HUES6 (cell line): ENCODE measurements at regions not wholly inside any gene's neighbourhood (a gene's known extent, or its start where the extent isn't known, plus 50 kb on each side); places are given as distances from the start of the nearest gene placed in this dataset.

Experiments used
- H3K27ac ChIP-seq: 2 replicates; pipeline ENCODE4 v1.7.0; 2013; ENCODE audit warnings: low read depth, mild to moderate bottlenecking, low read length, inconsistent platforms
- H3K27me3 ChIP-seq: 2 replicates; pipeline ENCODE4 v1.6.1; 2013; ENCODE audit warnings: low read length; ENCODE audit not compliant: control insufficient read depth, insufficient read depth
- H3K36me3 ChIP-seq: 2 replicates; pipeline ENCODE4 v1.6.1; 2013; ENCODE audit warnings: low read length; ENCODE audit not compliant: control insufficient read depth, insufficient read depth
- H3K4me1 ChIP-seq: 2 replicates; pipeline ENCODE4 v1.6.1; 2013; ENCODE audit warnings: low read length; ENCODE audit not compliant: control insufficient read depth, insufficient read depth
- H3K4me3 ChIP-seq: 2 replicates; pipeline ENCODE4 v1.5.1; 2013; ENCODE audit warnings: low read depth, low read length
- H3K9ac ChIP-seq: one replicate; pipeline ENCODE4 v1.6.1; 2013; ENCODE audit warnings: mild to moderate bottlenecking, low read length
- H3K9me3 ChIP-seq: 2 replicates; pipeline ENCODE4 v1.6.1; 2013; ENCODE audit warnings: low read depth, low read length; ENCODE audit not compliant: control insufficient read depth, insufficient read depth

GRCh38 chr13:73578251-73578875, 519.6 kb downstream of the KLF5 start:
- H3K27ac ChIP-seq = no peak overlapping the region
- no peaks in the 10 kb centered on the region for H3K36me3 ChIP-seq
- no peaks in the 10 kb centered on the region for H3K27me3 ChIP-seq
- no peaks in the 10 kb centered on the region for H3K9me3 ChIP-seq
- no peak overlapping the region for H3K4me3 ChIP-seq
- no peak overlapping the region for H3K9ac ChIP-seq
- H3K4me1 ChIP-seq = no peaks in the 10 kb centered on the region

- no peaks in the 10 kb centered on the region for H3K9me3 ChIP-seq
- H3K9ac ChIP-seq = no peak overlapping the region
- no peaks in the 10 kb centered on the region for H3K27me3 ChIP-seq
- no peak overlapping the region for H3K4me3 ChIP-seq
- no peak overlapping the region for H3K27ac ChIP-seq
- H3K4me1 ChIP-seq = no peaks in the 10 kb centered on the region
- no peaks in the 10 kb centered on the region for H3K36me3 ChIP-seq
Observed at GRCh38 chr13:73576291-73576690, 517.5 kb downstream of the KLF5 start.

- no peaks in the 10 kb centered on the region for H3K4me1 ChIP-seq
- H3K9me3 ChIP-seq = no peaks in the 10 kb centered on the region
- no peak overlapping the region for H3K27ac ChIP-seq
- H3K4me3 ChIP-seq = no peak overlapping the region
- no peaks in the 10 kb centered on the region for H3K27me3 ChIP-seq
- H3K36me3 ChIP-seq = no peaks in the 10 kb centered on the region
- H3K9ac ChIP-seq = no peak overlapping the region
Observed at GRCh38 chr13:73572824-73573223, 514.0 kb downstream of the KLF5 start.

GRCh38 chr13:73571376-73571775, 512.6 kb downstream of the KLF5 start:
- Histone ChIP-seq H3K27me3 (no peaks in the 10 kb centered on the region), H3K9ac (no peak overlapping the region), H3K4me1 (no peaks in the 10 kb centered on the region), H3K4me3 (no peak overlapping the region), H3K9me3 (no peaks in the 10 kb centered on the region), H3K36me3 (no peaks in the 10 kb centered on the region), H3K27ac (no peak overlapping the region)

- Histone ChIP-seq H3K4me3 (no peak overlapping the region), H3K9ac (no peak overlapping the region)
Observed at GRCh38 chr13:73556902-73557301, 498.1 kb downstream of the KLF5 start.

GRCh38 chr13:73556128-73556527, 497.3 kb downstream of the KLF5 start:
- Histone ChIP-seq H3K4me1 (no peaks in the 10 kb centered on the region), H3K9me3 (no peaks in the 10 kb centered on the region), H3K27ac (no peak overlapping the region), H3K27me3 (no peaks in the 10 kb centered on the region), H3K9ac (no peak overlapping the region), H3K4me3 (no peak overlapping the region), H3K36me3 (no peaks in the 10 kb centered on the region)

More at GRCh38 chr13:73556902-73557301, 498.1 kb downstream of the KLF5 start:
- Histone ChIP-seq H3K27me3 (no peaks in the 10 kb centered on the region), H3K9me3 (no peaks in the 10 kb centered on the region), H3K36me3 (no peaks in the 10 kb centered on the region), H3K27ac (no peak overlapping the region), H3K4me1 (no peaks in the 10 kb centered on the region)

GRCh38 chr13:73551736-73552135, 492.9 kb downstream of the KLF5 start:
- Histone ChIP-seq H3K27me3 (no peaks in the 10 kb centered on the region), H3K27ac (no peak overlapping the region), H3K4me1 (no peaks in the 10 kb centered on the region), H3K9ac (no peak overlapping the region), H3K4me3 (no peak overlapping the region), H3K9me3 (no peaks in the 10 kb centered on the region), H3K36me3 (no peaks in the 10 kb centered on the region)

GRCh38 chr13:73549717-73550116, 490.9 kb downstream of the KLF5 start:
- no peaks in the 10 kb centered on the region for H3K36me3 ChIP-seq
- H3K9ac ChIP-seq = no peak overlapping the region
- H3K27me3 ChIP-seq = no peaks in the 10 kb centered on the region
- H3K27ac ChIP-seq = no peak overlapping the region
- H3K4me1 ChIP-seq = no peaks in the 10 kb centered on the region
- H3K4me3 ChIP-seq = no peak overlapping the region
- no peaks in the 10 kb centered on the region for H3K9me3 ChIP-seq

- Histone ChIP-seq H3K27ac (no peak overlapping the region), H3K4me1 (no peaks in the 10 kb centered on the region), H3K9ac (no peak overlapping the region), H3K36me3 (no peaks in the 10 kb centered on the region), H3K4me3 (no peak overlapping the region), H3K9me3 (no peaks in the 10 kb centered on the region), H3K27me3 (no peaks in the 10 kb centered on the region)
Observed at GRCh38 chr13:73548449-73548848, 489.6 kb downstream of the KLF5 start.

GRCh38 chr13:73547239-73547638, 488.4 kb downstream of the KLF5 start:
- Histone ChIP-seq H3K9me3 (no peaks in the 10 kb centered on the region), H3K27me3 (no peaks in the 10 kb centered on the region)

GRCh38 chr13:73544175-73544574, 485.4 kb downstream of the KLF5 start:
- no peak overlapping the region for H3K9ac ChIP-seq
- no peaks in the 10 kb centered on the region for H3K4me1 ChIP-seq
- H3K9me3 ChIP-seq = no peaks in the 10 kb centered on the region
- H3K27ac ChIP-seq = no peak overlapping the region
- no peaks in the 10 kb centered on the region for H3K36me3 ChIP-seq
- no peaks in the 10 kb centered on the region for H3K27me3 ChIP-seq
- no peak overlapping the region for H3K4me3 ChIP-seq

More at GRCh38 chr13:73547239-73547638, 488.4 kb downstream of the KLF5 start:
- Histone ChIP-seq H3K36me3 (no peaks in the 10 kb centered on the region), H3K9ac (no peak overlapping the region), H3K4me3 (no peak overlapping the region), H3K27ac (no peak overlapping the region), H3K4me1 (no peaks in the 10 kb centered on the region)

- Histone ChIP-seq H3K27ac (no peak overlapping the region), H3K9me3 (no peaks in the 10 kb centered on the region), H3K9ac (no peak overlapping the region), H3K27me3 (no peaks in the 10 kb centered on the region), H3K4me1 (no peaks in the 10 kb centered on the region), H3K4me3 (no peak overlapping the region), H3K36me3 (no peaks in the 10 kb centered on the region)
Observed at GRCh38 chr13:73542446-73542845, 483.6 kb downstream of the KLF5 start.
